ENCODE measurements at regions not wholly inside any gene's neighbourhood (a gene's known extent, or its start where the extent isn't known, plus 50 kb on each side); places are given as distances from the start of the nearest gene placed in this dataset.

GRCh38 chr3:158977497-158977896, 175.6 kb downstream of the MFSD1 start:
- no peak for TF ChIP-seq EP300 (IDR thresholded peaks at IDR 0.05)
- TF ChIP-seq CTCF (IDR thresholded peaks at IDR 0.05): no peak
- no peak for TF ChIP-seq POLR2A (IDR thresholded peaks at IDR 0.05)
- no peak for TF ChIP-seq POLR2AphosphoS5 (IDR thresholded peaks at IDR 0.05)

Measured in gastroesophageal sphincter (tissue), 3 donors.